Trophoblast cell (in vitro differentiated cells and primary cell): ENCODE measurements at regions not wholly inside any gene's neighbourhood (a gene's known extent, or its start where the extent isn't known, plus 50 kb on each side); places are given as distances from the start of the nearest gene placed in this dataset.

Source experiments
- DNase-seq, 2 donors: peaks; one replicate each; pipeline ENCODE4 v3.0.0-alpha.2; 2016
- H2AFZ ChIP-seq: 2 replicates; pipeline ENCODE4 v1.6.1; 2013; ENCODE audit warnings: low read length, moderate library complexity, mild to moderate bottlenecking; ENCODE audit not compliant: insufficient read depth, poor library complexity
- H2AK5ac ChIP-seq: 2 replicates; pipeline ENCODE4 v1.6.1; 2013; ENCODE audit warnings: mild to moderate bottlenecking, low read length
- H2BK120ac ChIP-seq: 2 replicates; pipeline ENCODE4 v1.6.1; 2013; ENCODE audit warnings: low read length, mild to moderate bottlenecking, moderate library complexity; ENCODE audit not compliant: insufficient read depth, poor library complexity
- H2BK12ac ChIP-seq: 2 replicates; pipeline ENCODE4 v1.6.1; 2013; ENCODE audit warnings: mild to moderate bottlenecking, low read length, moderate library complexity
- H2BK5ac ChIP-seq: 2 replicates; pipeline ENCODE4 v1.6.1; 2013; ENCODE audit warnings: low read length, low read depth, moderate library complexity, mild to moderate bottlenecking; ENCODE audit not compliant: poor library complexity
- H3K14ac ChIP-seq: 2 replicates; pipeline ENCODE4 v1.6.1; 2013; ENCODE audit warnings: mild to moderate bottlenecking, low read length
- H3K18ac ChIP-seq: 2 replicates; pipeline ENCODE4 v1.6.1; 2013; ENCODE audit warnings: mild to moderate bottlenecking, low read length
- H3K23ac ChIP-seq: 2 replicates; pipeline ENCODE4 v1.6.1; 2013; ENCODE audit warnings: low read length
- H3K27ac ChIP-seq: 2 replicates; pipeline ENCODE4 v1.5.1; 2013; ENCODE audit warnings: low read depth, mild to moderate bottlenecking, inconsistent platforms, low read length, moderate library complexity
- H3K27me3 ChIP-seq: 2 replicates; pipeline ENCODE4 v1.6.1; 2013; ENCODE audit warnings: inconsistent platforms, mild to moderate bottlenecking, low read length, moderate library complexity; ENCODE audit not compliant: insufficient read depth
- H3K36me3 ChIP-seq, 2 experiments: 1 replicate in 1 of 2; 2 replicates in 1 of 2; pipeline ENCODE4 v1.6.1; 2013; ENCODE audit warnings: low read length in 2 of 2, mild to moderate bottlenecking in 2 of 2, moderate library complexity in 1 of 2; ENCODE audit not compliant: insufficient read depth in 2 of 2, control insufficient read depth in 1 of 2
- H3K4ac ChIP-seq: 2 replicates; pipeline ENCODE4 v1.6.1; 2013; ENCODE audit warnings: low read depth, mild to moderate bottlenecking, low read length, moderate library complexity
- H3K4me1 ChIP-seq, 2 experiments: 1 replicate in 1 of 2; 2 replicates in 1 of 2; pipeline ENCODE4 v1.6.1; 2013; ENCODE audit warnings: low read length in 2 of 2, mild to moderate bottlenecking in 2 of 2, moderate library complexity in 1 of 2; ENCODE audit not compliant: insufficient read depth in 2 of 2, control insufficient read depth in 1 of 2
- H3K4me2 ChIP-seq: 2 replicates; pipeline ENCODE4 v1.6.1; 2013; ENCODE audit warnings: inconsistent platforms, mild to moderate bottlenecking, low read length, moderate library complexity
- H3K4me3 ChIP-seq: 2 replicates; pipeline ENCODE4 v1.5.1; 2013; ENCODE audit warnings: mild to moderate bottlenecking, low read depth, low read length, inconsistent platforms
- H3K79me1 ChIP-seq: one replicate; pipeline ENCODE4 v1.6.1; 2013; ENCODE audit warnings: low read length
- H3K79me2 ChIP-seq: 2 replicates; pipeline ENCODE4 v1.6.1; 2013; ENCODE audit warnings: low read length, mild to moderate bottlenecking; ENCODE audit not compliant: control insufficient read depth, insufficient read depth, poor library complexity
- H3K9ac ChIP-seq: 2 replicates; pipeline ENCODE4 v1.6.1; 2013; ENCODE audit warnings: mild to moderate bottlenecking, low read length
- H3K9me3 ChIP-seq: 2 replicates; pipeline ENCODE4 v1.6.1; 2013; ENCODE audit warnings: low read depth, mild to moderate bottlenecking, control low read depth, inconsistent platforms, low read length; ENCODE audit not compliant: insufficient read depth
- H4K12ac ChIP-seq: 2 replicates; pipeline ENCODE4 v1.6.1; 2013; ENCODE audit warnings: low read depth, mild to moderate bottlenecking, low read length, moderate library complexity
- H4K8ac ChIP-seq: 2 replicates; pipeline ENCODE4 v1.6.1; 2013; ENCODE audit warnings: low read depth, mild to moderate bottlenecking, low read length, moderate library complexity
- H4K91ac ChIP-seq: one replicate; pipeline ENCODE4 v1.6.1; 2013; ENCODE audit warnings: low read depth, mild to moderate bottlenecking, low read length, moderate library complexity
- whole genome bisulfite sequencing: extraction: QIAGEN DNeasy Blood & Tissue Kit; methylation state at CpG from one replicate; pipeline ENCODE4 v1.1.7; 2013; ENCODE audit warnings: missing lambda C conversion rate; ENCODE audit not compliant: insufficient read length, insufficient coverage; ENCODE audit errors: extremely low coverage; 5-methylcytosine and 5-hydroxymethylcytosine counted together

DNA sequence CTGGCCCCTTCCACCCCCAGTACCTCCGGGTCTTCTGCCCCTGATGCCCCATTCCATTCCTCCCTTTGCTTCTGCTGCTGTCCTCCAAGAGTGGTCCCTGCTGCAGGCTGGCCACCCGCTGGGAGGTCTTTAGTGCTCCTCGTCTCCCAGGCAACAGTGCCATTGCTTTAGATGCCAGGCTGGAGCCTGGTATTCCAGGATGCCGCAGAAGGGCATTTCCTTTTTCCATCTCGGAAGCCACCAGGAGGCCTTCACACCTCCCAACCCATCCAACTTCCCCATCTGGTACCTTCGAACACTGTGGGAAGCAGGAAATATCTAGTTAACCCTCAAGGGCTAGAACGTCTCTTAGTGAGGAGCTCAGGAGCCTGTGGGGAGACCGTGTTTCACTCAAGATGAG, 92.9 kb upstream of the DUSP5 start:
- DNase-seq: no peak
- Histone ChIP-seq H3K79me2 (peaks cover 3% of the 10 kb centered on the region), H3K4me2 (no peak overlapping the region), H4K91ac (peak overlapping the region; percentile 96), H3K27ac (peak overlapping the region; percentile 57), H3K4me1 (peaks cover 26% of the 10 kb centered on the region in 2 experiments), H3K18ac (peak overlapping the region; percentile 59), H3K4me3 (no peak overlapping the region), H3K36me3 (no peaks in the 10 kb centered on the region), H4K8ac (peak overlapping the region; percentile 44), H2BK12ac (peak overlapping the region; percentile 19), H4K12ac (no peak overlapping the region), H2BK5ac (peak overlapping the region; percentile 70), H3K14ac (peak overlapping the region; percentile 33), H3K4ac (peak overlapping the region; percentile 44), H3K23ac (no peak overlapping the region), H3K9ac (no peak overlapping the region), H3K27me3 (no peaks in the 10 kb centered on the region), H3K79me1 (peaks cover 43% of the 10 kb centered on the region), H3K9me3 (peaks cover 2% of the 10 kb centered on the region), H2AFZ (no peak overlapping the region), H2BK120ac (peak overlapping the region; percentile 23), H2AK5ac (peak overlapping the region; percentile 81)
- WGBS: no CpG with 5 or more reads among the region's 8 CpGs

GRCh38 chr10:110405380-110405779, 92.3 kb upstream of the DUSP5 start:
- H3K27me3 ChIP-seq: no peaks in the 10 kb centered on the region
- no peaks in the 10 kb centered on the region for H3K36me3 ChIP-seq
- H3K27ac ChIP-seq: no peak overlapping the region
- no peak overlapping the region for H3K23ac ChIP-seq
- H3K9me3 ChIP-seq: peaks cover 2% of the 10 kb centered on the region
- no peak overlapping the region for H4K91ac ChIP-seq
- H3K14ac ChIP-seq: no peak overlapping the region
- no peak overlapping the region for H3K4me3 ChIP-seq
- no CpG with 5 or more reads among the region's 6 CpGs for WGBS
- no peak overlapping the region for H2BK12ac ChIP-seq
- H3K79me2 ChIP-seq: peaks cover 3% of the 10 kb centered on the region
- no peak overlapping the region for H2BK5ac ChIP-seq
- peaks cover 30 to 32% of the 10 kb centered on the region in 2 experiments for H3K4me1 ChIP-seq
- DNase-seq: peak; percentile 90 to 94
- H3K9ac ChIP-seq: no peak overlapping the region
- H4K12ac ChIP-seq: no peak overlapping the region
- no peak overlapping the region for H2AK5ac ChIP-seq
- no peak overlapping the region for H3K4me2 ChIP-seq
- H3K4ac ChIP-seq: no peak overlapping the region
- no peak overlapping the region for H3K18ac ChIP-seq
- no peak overlapping the region for H4K8ac ChIP-seq
- peaks cover 46% of the 10 kb centered on the region for H3K79me1 ChIP-seq
- no peak overlapping the region for H2AFZ ChIP-seq
- H2BK120ac ChIP-seq: no peak overlapping the region

- Histone ChIP-seq H4K8ac (peak overlapping the region; percentile 63), H3K79me2 (peaks cover 3% of the 10 kb centered on the region), H3K9ac (no peak overlapping the region), H3K4me2 (peak overlapping the region; percentile 15), H3K4me1 (peaks cover 38 to 41% of the 10 kb centered on the region in 2 experiments), H2BK12ac (peak overlapping the region; percentile 63), H2AFZ (peak overlapping the region; percentile 18), H3K79me1 (peaks cover 50% of the 10 kb centered on the region), H2BK5ac (peak overlapping the region; percentile 85), H3K27ac (peak overlapping the region; percentile 90), H2BK120ac (peak overlapping the region; percentile 84), H3K4me3 (no peak overlapping the region), H3K9me3 (peaks cover 2% of the 10 kb centered on the region), H3K4ac (peak overlapping the region; percentile 8), H4K91ac (peak overlapping the region; percentile 84), H3K18ac (peak overlapping the region; percentile 61), H4K12ac (no peak overlapping the region), H3K23ac (no peak overlapping the region), H2AK5ac (peak overlapping the region; percentile 20), H3K14ac (peak overlapping the region; percentile 44), H3K27me3 (no peaks in the 10 kb centered on the region), H3K36me3 (no peaks in the 10 kb centered on the region)
- DNase-seq: peak; percentile 87 to 95
- no CpG with 5 or more reads among the region's 8 CpGs for WGBS
Measured at GRCh38 chr10:110407301-110408170, 90.2 kb upstream of the DUSP5 start.

GRCh38 chr10:110408203-110408871, 89.4 kb upstream of the DUSP5 start:
- Histone ChIP-seq H2BK5ac (peak overlapping the region; percentile 85), H2BK120ac (peak overlapping the region; percentile 84), H2AFZ (peak overlapping the region; percentile 18), H3K36me3 (no peaks in the 10 kb centered on the region), H4K12ac (no peak overlapping the region), H3K4ac (no peak overlapping the region), H3K9me3 (peaks cover 2% of the 10 kb centered on the region), H3K4me3 (no peak overlapping the region), H2AK5ac (peak overlapping the region; percentile 20), H4K8ac (peak overlapping the region; percentile 63), H3K79me1 (peaks cover 51% of the 10 kb centered on the region), H3K14ac (peak overlapping the region; percentile 49), H3K79me2 (peaks cover 3% of the 10 kb centered on the region), H4K91ac (peak overlapping the region; percentile 84), H3K9ac (no peak overlapping the region), H3K18ac (peak overlapping the region; percentile 61), H3K27ac (peak overlapping the region; percentile 90), H3K4me1 (peaks cover 39 to 42% of the 10 kb centered on the region in 2 experiments), H3K27me3 (no peaks in the 10 kb centered on the region), H3K4me2 (no peak overlapping the region), H2BK12ac (peak overlapping the region; percentile 63), H3K23ac (no peak overlapping the region)
- WGBS: no CpG with 5 or more reads among the region's 10 CpGs
- DNase-seq: peak; percentile 98 to 99
